ENCODE measurements at regions not wholly inside any gene's neighbourhood (a gene's known extent, or its start where the extent isn't known, plus 50 kb on each side); places are given as distances from the start of the nearest gene placed in this dataset.

DNA sequence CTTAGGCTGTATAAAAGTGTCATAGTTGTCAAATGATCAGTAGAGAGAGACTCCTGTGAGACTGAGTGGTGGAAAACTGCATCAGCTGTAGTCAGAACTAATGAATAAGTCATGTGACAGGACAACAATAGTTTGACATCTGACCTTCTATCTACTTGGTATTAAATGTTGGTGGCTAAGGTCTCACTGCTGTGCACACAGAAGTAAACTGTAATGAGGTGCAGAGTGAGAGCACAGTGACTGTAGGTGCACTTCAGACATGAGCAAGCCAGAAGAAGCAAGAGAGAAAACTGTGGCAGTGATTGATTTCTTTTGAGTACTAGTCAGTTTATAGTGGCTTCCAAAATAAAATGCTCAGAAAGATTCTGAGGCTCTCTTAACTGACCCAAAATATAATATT, 803.6 kb downstream of the RAPGEF2 start:
- TF ChIP-seq, protein P1, sequence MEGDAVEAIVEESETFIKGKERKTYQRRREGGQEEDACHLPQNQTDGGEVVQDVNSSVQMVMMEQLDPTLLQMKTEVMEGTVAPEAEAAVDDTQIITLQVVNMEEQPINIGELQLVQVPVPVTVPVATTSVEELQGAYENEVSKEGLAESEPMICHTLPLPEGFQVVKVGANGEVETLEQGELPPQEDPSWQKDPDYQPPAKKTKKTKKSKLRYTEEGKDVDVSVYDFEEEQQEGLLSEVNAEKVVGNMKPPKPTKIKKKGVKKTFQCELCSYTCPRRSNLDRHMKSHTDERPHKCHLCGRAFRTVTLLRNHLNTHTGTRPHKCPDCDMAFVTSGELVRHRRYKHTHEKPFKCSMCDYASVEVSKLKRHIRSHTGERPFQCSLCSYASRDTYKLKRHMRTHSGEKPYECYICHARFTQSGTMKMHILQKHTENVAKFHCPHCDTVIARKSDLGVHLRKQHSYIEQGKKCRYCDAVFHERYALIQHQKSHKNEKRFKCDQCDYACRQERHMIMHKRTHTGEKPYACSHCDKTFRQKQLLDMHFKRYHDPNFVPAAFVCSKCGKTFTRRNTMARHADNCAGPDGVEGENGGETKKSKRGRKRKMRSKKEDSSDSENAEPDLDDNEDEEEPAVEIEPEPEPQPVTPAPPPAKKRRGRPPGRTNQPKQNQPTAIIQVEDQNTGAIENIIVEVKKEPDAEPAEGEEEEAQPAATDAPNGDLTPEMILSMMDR (IDR thresholded peaks at IDR 0.05): no peak
- TF ChIP-seq POLR2A (IDR thresholded peaks at IDR 0.05): no peak
- TF ChIP-seq POLR2AphosphoS5 (IDR thresholded peaks at IDR 0.05): no peak

All from sigmoid colon (tissue), 4 donors.